LNCaP clone FGC (cell line): ENCODE measurements at regions not wholly inside any gene's neighbourhood (a gene's known extent, or its start where the extent isn't known, plus 50 kb on each side); places are given as distances from the start of the nearest gene placed in this dataset.

Experiments
- DNase-seq: peaks from one replicate; pipeline ENCODE4 v3.0.0-alpha.2; 2011; ENCODE audit warnings: low read depth
- H3K4me3 ChIP-seq: 2 replicates; pipeline ENCODE4 v1.5.1; 2011; ENCODE audit warnings: mild to moderate bottlenecking, low read depth, low read length, control low read depth
- CTCF ChIP-seq: IDR thresholded peaks from 2 replicates; pipeline ENCODE4 v1.5.1; 2012; ENCODE audit warnings: mild to moderate bottlenecking; ENCODE audit not compliant: control insufficient read depth, insufficient read depth; ENCODE audit errors: extremely low read depth

- H3K4me3 ChIP-seq: no peak overlapping the region
- TF ChIP-seq CTCF: no peak
- DNase-seq: no peak
Measured at GRCh38 chr9:96158909-96159575, 142.9 kb downstream of the HSD17B3 start.

DNA sequence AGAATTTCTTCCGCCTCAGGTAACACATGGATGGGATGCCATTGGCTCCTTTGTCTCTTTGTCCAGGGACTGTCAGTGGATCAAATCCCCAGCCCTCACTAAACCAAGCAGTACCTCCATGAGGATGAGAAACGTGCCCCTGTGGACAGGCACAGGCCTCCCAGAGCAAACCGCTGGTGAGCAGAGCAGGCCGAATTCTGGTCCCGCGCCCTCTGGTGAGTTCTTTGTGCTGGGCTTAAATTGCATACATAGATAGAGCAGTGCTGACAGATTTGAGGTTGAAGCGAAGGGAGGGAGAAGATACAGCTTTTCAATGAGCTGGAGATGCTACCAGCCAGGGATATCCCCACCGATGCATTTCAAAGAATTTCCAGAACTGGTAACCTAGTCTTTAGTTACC, 143.8 kb downstream of the HSD17B3 start:
- no peak for TF ChIP-seq CTCF
- DNase-seq: no peak
- H3K4me3 ChIP-seq: no peak overlapping the region

DNA sequence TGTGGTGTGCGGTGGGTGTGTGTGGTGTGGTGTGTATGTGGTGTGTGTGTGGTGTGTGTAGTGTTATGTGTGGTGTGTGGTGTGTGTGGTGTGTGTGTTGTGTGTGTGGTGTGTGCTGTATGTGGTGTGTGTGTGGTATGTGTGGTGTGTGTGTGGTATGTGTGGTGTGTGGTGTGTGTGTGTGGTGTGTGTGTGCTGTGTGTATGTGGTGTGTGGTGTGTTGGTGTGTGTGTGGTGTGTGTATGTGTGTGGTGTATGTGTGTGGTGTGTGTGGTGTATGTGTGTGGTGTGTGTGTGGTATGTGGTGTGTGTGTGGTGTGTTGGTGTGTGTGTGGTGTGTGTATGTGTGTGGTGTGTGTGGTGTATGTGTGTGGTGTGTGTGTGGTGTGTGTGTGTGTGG, 144.3 kb downstream of the HSD17B3 start:
- H3K4me3 ChIP-seq: no peak overlapping the region
- no peak for TF ChIP-seq CTCF
- DNase-seq: no peak

DNA sequence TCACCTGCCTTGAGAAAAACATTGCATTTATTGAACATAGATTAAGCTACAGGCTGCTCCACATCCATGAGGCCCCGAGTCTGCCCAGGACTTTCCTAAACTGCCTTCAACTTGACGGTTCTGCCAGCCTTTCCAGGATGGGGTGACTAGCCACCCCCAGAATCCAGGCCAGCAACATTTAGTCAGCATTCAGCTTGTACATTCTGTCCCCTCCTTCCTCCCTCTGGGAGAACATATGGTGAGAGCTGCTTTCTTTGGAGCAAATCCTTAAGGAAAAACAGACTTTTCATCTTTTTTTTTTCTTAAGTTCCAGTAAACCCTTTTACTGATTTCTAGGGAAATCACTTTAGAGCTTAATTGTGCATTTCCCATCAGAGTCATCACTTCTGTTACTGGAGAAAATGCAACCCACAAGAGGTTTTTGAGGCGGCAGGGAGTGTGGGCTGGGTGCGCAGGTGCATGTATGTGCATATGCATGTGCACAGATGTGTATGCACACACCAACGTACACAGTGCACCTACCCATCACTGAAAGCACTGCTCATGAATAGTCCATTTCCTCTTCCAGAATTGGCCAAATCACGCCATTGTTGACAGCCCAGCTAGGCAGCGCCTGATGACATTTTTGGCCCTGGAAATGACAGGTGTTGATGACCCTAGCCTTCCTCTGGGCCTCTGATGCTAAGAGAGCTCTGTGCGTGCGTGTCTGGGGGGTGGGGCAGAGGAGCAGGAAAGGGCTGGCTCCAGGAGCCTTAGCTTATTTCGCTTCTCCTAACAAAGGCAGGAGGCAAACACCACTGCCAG, 145.6 kb downstream of the HSD17B3 start:
- H3K4me3 ChIP-seq: no peak overlapping the region
- no peak for TF ChIP-seq CTCF
- no peak for DNase-seq

DNA sequence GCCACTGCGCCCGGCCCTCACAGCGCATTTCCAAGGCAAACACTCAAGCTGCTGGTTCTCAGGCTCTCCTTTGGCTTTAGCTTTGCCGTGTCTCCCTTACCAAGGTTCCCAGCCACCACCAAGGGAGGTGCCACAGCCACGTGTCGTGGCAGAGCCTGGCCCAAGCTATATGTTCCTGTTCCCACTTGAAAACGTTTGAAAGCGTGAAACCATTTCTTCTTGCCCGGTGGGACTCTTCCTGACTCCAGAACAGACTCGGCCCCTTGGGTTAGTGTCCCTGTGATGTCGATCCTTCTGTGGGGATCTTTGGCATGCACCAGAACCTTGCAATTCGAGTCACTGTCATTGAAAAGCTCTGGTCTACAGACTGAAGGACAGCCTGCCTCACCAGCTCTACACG, 147.9 kb downstream of the HSD17B3 start:
- no peak for DNase-seq
- TF ChIP-seq CTCF: no peak

GRCh38 chr9:96152550-96152949, 149.4 kb downstream of the HSD17B3 start:
- TF ChIP-seq CTCF: no peak
- no peak overlapping the region for H3K4me3 ChIP-seq
- DNase-seq: no peak

More for the DNA sequence above, 147.9 kb downstream of the HSD17B3 start:
- no peak overlapping the region for H3K4me3 ChIP-seq
